ENCODE measurements at regions not wholly inside any gene's neighbourhood (a gene's known extent, or its start where the extent isn't known, plus 50 kb on each side); places are given as distances from the start of the nearest gene placed in this dataset.

DNA sequence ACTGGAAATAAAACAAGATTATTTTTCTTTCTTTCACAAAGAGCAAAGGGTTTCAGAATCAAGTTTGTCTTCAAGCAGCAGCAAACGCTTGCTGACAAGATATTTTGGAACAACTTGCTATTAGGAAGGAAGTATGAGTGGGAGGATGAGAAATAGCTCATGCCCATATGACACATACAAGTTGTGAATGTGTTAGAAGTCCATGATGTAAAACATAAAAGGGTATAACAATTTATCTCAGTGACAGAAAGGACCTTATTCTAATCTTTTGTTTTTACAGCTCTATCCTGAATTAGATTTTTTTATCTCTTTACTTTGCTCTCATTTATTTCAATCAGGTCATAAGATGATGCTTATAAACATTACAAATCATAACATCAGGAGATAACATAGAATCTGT, 516.6 kb upstream of the MEF2C start:
- ChIA-PET POLR2A (no interaction called here), CTCF (no interaction called here)
- no peak for DNase-seq (ENCODE audit: low read depth)
- Histone ChIP-seq H3K27me3 (ENCODE audit: control insufficient read depth, insufficient read depth, low read length) (no peaks in the 10 kb centered on the region), H3K36me3 (ENCODE audit: control insufficient read depth, insufficient read depth, low read length) (no peaks in the 10 kb centered on the region), H3K4me3 (ENCODE audit: low read depth, low read length) (no peak overlapping the region)
- TF ChIP-seq, protein P1, sequence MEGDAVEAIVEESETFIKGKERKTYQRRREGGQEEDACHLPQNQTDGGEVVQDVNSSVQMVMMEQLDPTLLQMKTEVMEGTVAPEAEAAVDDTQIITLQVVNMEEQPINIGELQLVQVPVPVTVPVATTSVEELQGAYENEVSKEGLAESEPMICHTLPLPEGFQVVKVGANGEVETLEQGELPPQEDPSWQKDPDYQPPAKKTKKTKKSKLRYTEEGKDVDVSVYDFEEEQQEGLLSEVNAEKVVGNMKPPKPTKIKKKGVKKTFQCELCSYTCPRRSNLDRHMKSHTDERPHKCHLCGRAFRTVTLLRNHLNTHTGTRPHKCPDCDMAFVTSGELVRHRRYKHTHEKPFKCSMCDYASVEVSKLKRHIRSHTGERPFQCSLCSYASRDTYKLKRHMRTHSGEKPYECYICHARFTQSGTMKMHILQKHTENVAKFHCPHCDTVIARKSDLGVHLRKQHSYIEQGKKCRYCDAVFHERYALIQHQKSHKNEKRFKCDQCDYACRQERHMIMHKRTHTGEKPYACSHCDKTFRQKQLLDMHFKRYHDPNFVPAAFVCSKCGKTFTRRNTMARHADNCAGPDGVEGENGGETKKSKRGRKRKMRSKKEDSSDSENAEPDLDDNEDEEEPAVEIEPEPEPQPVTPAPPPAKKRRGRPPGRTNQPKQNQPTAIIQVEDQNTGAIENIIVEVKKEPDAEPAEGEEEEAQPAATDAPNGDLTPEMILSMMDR (IDR thresholded peaks at IDR 0.05; ENCODE audit: insufficient read depth, low read depth, low read length) = no peak

DNA sequence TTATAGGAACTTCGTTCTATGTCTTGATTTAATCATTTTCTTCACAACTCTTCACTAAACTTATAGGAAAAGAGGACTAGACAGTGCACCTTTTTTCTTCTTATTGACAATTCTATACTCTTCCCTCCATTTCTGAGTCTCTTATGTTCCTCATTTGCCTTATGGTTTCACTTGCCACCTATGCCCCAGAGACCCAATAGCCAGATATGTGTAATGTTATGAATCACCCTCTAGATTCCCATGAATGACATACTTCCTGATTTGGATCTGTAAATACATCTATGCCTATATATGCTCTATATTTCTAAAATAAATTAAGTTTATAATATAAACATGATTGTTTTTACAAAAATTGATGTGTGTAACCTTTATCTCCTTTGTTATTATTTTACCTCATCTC, 514.1 kb upstream of the MEF2C start:
- POLR2A ChIA-PET = no interaction called here
- Histone ChIP-seq H3K27me3 (ENCODE audit: control insufficient read depth, insufficient read depth, low read length) (no peaks in the 10 kb centered on the region), H3K36me3 (ENCODE audit: control insufficient read depth, insufficient read depth, low read length) (no peaks in the 10 kb centered on the region), H3K4me3 (ENCODE audit: low read depth, low read length) (no peak overlapping the region)
- CTCF ChIA-PET = no interaction called here
- TF ChIP-seq, protein P1 (IDR thresholded peaks at IDR 0.05; ENCODE audit: insufficient read depth, low read depth, low read length) = no peak
- DNase-seq (ENCODE audit: low read depth) = no peak

DNA sequence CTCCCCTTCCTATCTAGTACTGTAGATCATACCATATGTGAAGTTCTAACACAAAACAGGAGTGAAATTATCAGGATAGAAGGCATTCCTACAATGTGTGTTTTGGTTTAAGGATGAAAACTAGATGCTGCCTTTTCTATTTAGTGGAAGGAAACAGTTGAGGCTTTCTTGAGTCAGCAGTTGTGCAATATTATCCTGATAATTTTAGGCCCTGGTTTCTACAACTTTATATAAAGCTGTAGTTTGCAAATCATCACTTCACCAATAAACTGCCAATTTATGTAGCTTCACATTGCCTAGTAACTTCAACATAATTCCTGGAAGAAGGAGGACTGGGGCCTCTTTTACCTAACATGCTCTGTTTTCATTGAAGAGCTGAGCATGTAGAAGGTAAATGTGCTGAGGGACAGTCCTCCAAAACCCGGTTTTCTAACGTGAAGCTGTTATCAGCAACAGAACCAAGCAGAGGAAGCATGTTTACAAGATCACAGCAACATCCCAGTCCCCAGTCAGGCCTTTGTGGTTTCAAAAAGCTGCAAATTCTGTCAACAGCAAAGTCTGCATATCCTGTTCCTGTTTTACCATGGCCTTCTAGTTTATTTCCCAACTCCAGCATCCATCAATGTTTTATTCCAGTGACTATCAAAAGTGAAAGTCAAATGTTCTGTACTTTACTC, 513.4 kb upstream of the MEF2C start:
- CTCF ChIA-PET = no interaction called here
- POLR2A ChIA-PET = no interaction called here
- no peak for DNase-seq (ENCODE audit: low read depth)
- TF ChIP-seq, protein P1 (IDR thresholded peaks at IDR 0.05; ENCODE audit: insufficient read depth, low read depth, low read length) = no peak
- no peaks in the 10 kb centered on the region for H3K27me3 ChIP-seq (ENCODE audit: control insufficient read depth, insufficient read depth, low read length)
- no peaks in the 10 kb centered on the region for H3K36me3 ChIP-seq (ENCODE audit: control insufficient read depth, insufficient read depth, low read length)
- H3K4me3 ChIP-seq (ENCODE audit: low read depth, low read length) = no peak overlapping the region

DNA sequence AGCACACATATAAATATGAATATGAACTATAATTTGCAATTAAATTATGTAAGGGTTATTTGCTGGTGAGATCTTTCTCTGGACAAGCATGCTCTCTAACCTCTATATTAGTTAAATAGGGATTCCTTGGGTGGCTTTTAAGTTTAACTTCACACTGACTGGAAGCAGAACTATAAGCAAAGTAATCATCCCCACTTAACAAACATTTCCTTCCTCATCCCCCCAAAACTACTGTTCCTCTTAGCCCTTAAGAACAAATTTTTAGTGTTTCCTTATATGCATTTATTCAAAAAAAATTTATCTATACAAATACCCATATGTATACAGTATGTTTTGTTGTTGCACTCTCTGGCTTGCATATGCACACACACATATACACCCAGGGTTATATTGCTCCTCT, 512.1 kb upstream of the MEF2C start:
- TF ChIP-seq, protein P1 (IDR thresholded peaks at IDR 0.05; ENCODE audit: insufficient read depth, low read depth, low read length) = no peak
- POLR2A ChIA-PET = no interaction called here
- no peak overlapping the region for H3K4me3 ChIP-seq (ENCODE audit: low read depth, low read length)

DNA sequence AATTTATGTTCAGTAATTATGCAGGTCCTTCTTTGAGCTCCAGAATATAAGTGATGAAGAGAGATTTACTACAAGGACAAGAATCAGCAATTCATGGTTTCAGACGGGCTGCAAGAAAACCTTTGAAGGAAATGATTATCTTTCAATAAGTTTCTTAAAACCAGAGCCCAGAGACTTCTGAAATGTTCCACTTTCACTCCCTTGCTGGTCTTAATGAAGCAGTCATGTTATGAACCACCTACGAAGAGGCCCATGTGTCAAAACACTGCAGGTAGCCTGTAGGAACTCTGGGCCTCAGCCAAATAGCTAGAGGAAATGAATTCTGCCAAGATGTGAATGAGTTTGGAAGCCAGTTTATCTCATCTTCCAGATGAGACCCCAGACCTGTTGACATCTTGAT, 505.9 kb upstream of the MEF2C start:
- H3K4me3 ChIP-seq (ENCODE audit: low read depth, low read length) = no peak overlapping the region
- no peaks in the 10 kb centered on the region for H3K36me3 ChIP-seq (ENCODE audit: control insufficient read depth, insufficient read depth, low read length)
- TF ChIP-seq, protein P1 (IDR thresholded peaks at IDR 0.05; ENCODE audit: insufficient read depth, low read depth, low read length) = no peak
- DNase-seq (ENCODE audit: low read depth) = no peak
- CTCF ChIA-PET = no interaction called here
- POLR2A ChIA-PET = no interaction called here
- no peaks in the 10 kb centered on the region for H3K27me3 ChIP-seq (ENCODE audit: control insufficient read depth, insufficient read depth, low read length)

More for the DNA sequence above, 512.1 kb upstream of the MEF2C start:
- no peak for DNase-seq (ENCODE audit: low read depth)
- Histone ChIP-seq H3K27me3 (ENCODE audit: control insufficient read depth, insufficient read depth, low read length) (no peaks in the 10 kb centered on the region), H3K36me3 (ENCODE audit: control insufficient read depth, insufficient read depth, low read length) (no peaks in the 10 kb centered on the region)
- CTCF ChIA-PET = no interaction called here

Data from BJ (cell line).